Stimulated activated CD4-positive, alpha-beta T cell treated with anti-CD3 and anti-CD28 coated beads, Interleukin-2, amount 100 ng/mL, for 48 hours (primary cell): ENCODE measurements at regions not wholly inside any gene's neighbourhood (a gene's known extent, or its start where the extent isn't known, plus 50 kb on each side); places are given as distances from the start of the nearest gene placed in this dataset.

Experiments used
- DNase-seq, 2 donors: peaks; one replicate each; pipeline ENCODE4 v3.0.0-alpha.2; 2020

GRCh38 chr15:27702581-27702980 is 396.5 kb downstream of the OCA2 start:
- no peak for DNase-seq

- DNase-seq, result no peak
Measured at GRCh38 chr15:27701956-27702355, 397.2 kb downstream of the OCA2 start.

GRCh38 chr15:27701014-27701413 is 398.1 kb downstream of the OCA2 start:
- no peak for DNase-seq

- no peak for DNase-seq
Measured at GRCh38 chr15:27699699-27700098, 399.4 kb downstream of the OCA2 start.

- DNase-seq, result no peak
Measured at GRCh38 chr15:27696530-27696929, 402.6 kb downstream of the OCA2 start.

- DNase-seq, result no peak
Measured at GRCh38 chr15:27695726-27696125, 403.4 kb downstream of the OCA2 start.

- DNase-seq, result no peak
Measured at GRCh38 chr15:27694506-27695087, 404.5 kb downstream of the OCA2 start.

GRCh38 chr15:27693280-27693679 is 405.8 kb downstream of the OCA2 start:
- no peak for DNase-seq

GRCh38 chr15:27692438-27692837 is 406.7 kb downstream of the OCA2 start:
- DNase-seq, result no peak

- no peak for DNase-seq
Measured at GRCh38 chr15:27690290-27690689, 408.8 kb downstream of the OCA2 start.

- DNase-seq, result no peak
Measured at GRCh38 chr15:27686971-27687370, 412.1 kb downstream of the OCA2 start.

- no peak for DNase-seq
Measured at GRCh38 chr15:27686369-27686768, 412.7 kb downstream of the OCA2 start.

- no peak for DNase-seq
Measured at GRCh38 chr15:27685644-27686043, 413.5 kb downstream of the OCA2 start.

- no peak for DNase-seq
Measured at GRCh38 chr15:27683121-27683520, 416.0 kb downstream of the OCA2 start.

GRCh38 chr15:27681038-27681437 is 418.1 kb downstream of the OCA2 start:
- peak in 1 of 2 donors; percentile 18 for DNase-seq

GRCh38 chr15:27679731-27680471 is 419.2 kb downstream of the OCA2 start:
- no peak for DNase-seq

GRCh38 chr15:27679203-27679602 is 419.9 kb downstream of the OCA2 start:
- DNase-seq, result no peak

GRCh38 chr15:27677951-27678350 is 421.2 kb downstream of the OCA2 start:
- no peak for DNase-seq

- no peak for DNase-seq
Measured at GRCh38 chr15:27676647-27677046, 422.5 kb downstream of the OCA2 start.

- DNase-seq, result no peak
Measured at GRCh38 chr15:27675571-27675970, 423.5 kb downstream of the OCA2 start.

GRCh38 chr15:27674826-27675225 is 424.3 kb downstream of the OCA2 start:
- no peak for DNase-seq

- no peak for DNase-seq
Measured at GRCh38 chr15:27673766-27674445, 425.2 kb downstream of the OCA2 start.

GRCh38 chr15:27672537-27672936 is 426.6 kb downstream of the OCA2 start:
- no peak for DNase-seq

GRCh38 chr15:27671819-27672437 is 427.2 kb downstream of the OCA2 start:
- no peak for DNase-seq
